Trophoblast cell (in vitro differentiated cells and primary cell): ENCODE measurements at regions not wholly inside any gene's neighbourhood (a gene's known extent, or its start where the extent isn't known, plus 50 kb on each side); places are given as distances from the start of the nearest gene placed in this dataset.

Experiments
- DNase-seq, 2 donors: peaks; one replicate each; pipeline ENCODE4 v3.0.0-alpha.2; 2016
- H2AFZ ChIP-seq: 2 replicates; pipeline ENCODE4 v1.6.1; 2013; ENCODE audit warnings: low read length, moderate library complexity, mild to moderate bottlenecking; ENCODE audit not compliant: insufficient read depth, poor library complexity
- H2AK5ac ChIP-seq: 2 replicates; pipeline ENCODE4 v1.6.1; 2013; ENCODE audit warnings: mild to moderate bottlenecking, low read length
- H2BK120ac ChIP-seq: 2 replicates; pipeline ENCODE4 v1.6.1; 2013; ENCODE audit warnings: low read length, mild to moderate bottlenecking, moderate library complexity; ENCODE audit not compliant: insufficient read depth, poor library complexity
- H2BK12ac ChIP-seq: 2 replicates; pipeline ENCODE4 v1.6.1; 2013; ENCODE audit warnings: mild to moderate bottlenecking, low read length, moderate library complexity
- H2BK5ac ChIP-seq: 2 replicates; pipeline ENCODE4 v1.6.1; 2013; ENCODE audit warnings: low read length, low read depth, moderate library complexity, mild to moderate bottlenecking; ENCODE audit not compliant: poor library complexity
- H3K14ac ChIP-seq: 2 replicates; pipeline ENCODE4 v1.6.1; 2013; ENCODE audit warnings: mild to moderate bottlenecking, low read length
- H3K18ac ChIP-seq: 2 replicates; pipeline ENCODE4 v1.6.1; 2013; ENCODE audit warnings: mild to moderate bottlenecking, low read length
- H3K23ac ChIP-seq: 2 replicates; pipeline ENCODE4 v1.6.1; 2013; ENCODE audit warnings: low read length
- H3K27ac ChIP-seq: 2 replicates; pipeline ENCODE4 v1.5.1; 2013; ENCODE audit warnings: low read depth, mild to moderate bottlenecking, inconsistent platforms, low read length, moderate library complexity
- H3K27me3 ChIP-seq: 2 replicates; pipeline ENCODE4 v1.6.1; 2013; ENCODE audit warnings: inconsistent platforms, mild to moderate bottlenecking, low read length, moderate library complexity; ENCODE audit not compliant: insufficient read depth
- H3K36me3 ChIP-seq, 2 experiments: 1 replicate in 1 of 2; 2 replicates in 1 of 2; pipeline ENCODE4 v1.6.1; 2013; ENCODE audit warnings: low read length in 2 of 2, mild to moderate bottlenecking in 2 of 2, moderate library complexity in 1 of 2; ENCODE audit not compliant: insufficient read depth in 2 of 2, control insufficient read depth in 1 of 2
- H3K4ac ChIP-seq: 2 replicates; pipeline ENCODE4 v1.6.1; 2013; ENCODE audit warnings: low read depth, mild to moderate bottlenecking, low read length, moderate library complexity
- H3K4me1 ChIP-seq, 2 experiments: 1 replicate in 1 of 2; 2 replicates in 1 of 2; pipeline ENCODE4 v1.6.1; 2013; ENCODE audit warnings: low read length in 2 of 2, mild to moderate bottlenecking in 2 of 2, moderate library complexity in 1 of 2; ENCODE audit not compliant: insufficient read depth in 2 of 2, control insufficient read depth in 1 of 2
- H3K4me2 ChIP-seq: 2 replicates; pipeline ENCODE4 v1.6.1; 2013; ENCODE audit warnings: inconsistent platforms, mild to moderate bottlenecking, low read length, moderate library complexity
- H3K4me3 ChIP-seq: 2 replicates; pipeline ENCODE4 v1.5.1; 2013; ENCODE audit warnings: mild to moderate bottlenecking, low read depth, low read length, inconsistent platforms
- H3K79me1 ChIP-seq: one replicate; pipeline ENCODE4 v1.6.1; 2013; ENCODE audit warnings: low read length
- H3K79me2 ChIP-seq: 2 replicates; pipeline ENCODE4 v1.6.1; 2013; ENCODE audit warnings: low read length, mild to moderate bottlenecking; ENCODE audit not compliant: control insufficient read depth, insufficient read depth, poor library complexity
- H3K9ac ChIP-seq: 2 replicates; pipeline ENCODE4 v1.6.1; 2013; ENCODE audit warnings: mild to moderate bottlenecking, low read length
- H3K9me3 ChIP-seq: 2 replicates; pipeline ENCODE4 v1.6.1; 2013; ENCODE audit warnings: low read depth, mild to moderate bottlenecking, control low read depth, inconsistent platforms, low read length; ENCODE audit not compliant: insufficient read depth
- H4K12ac ChIP-seq: 2 replicates; pipeline ENCODE4 v1.6.1; 2013; ENCODE audit warnings: low read depth, mild to moderate bottlenecking, low read length, moderate library complexity
- H4K8ac ChIP-seq: 2 replicates; pipeline ENCODE4 v1.6.1; 2013; ENCODE audit warnings: low read depth, mild to moderate bottlenecking, low read length, moderate library complexity
- H4K91ac ChIP-seq: one replicate; pipeline ENCODE4 v1.6.1; 2013; ENCODE audit warnings: low read depth, mild to moderate bottlenecking, low read length, moderate library complexity
- WGBS: extraction: QIAGEN DNeasy Blood & Tissue Kit; methylation state at CpG from one replicate; pipeline ENCODE4 v1.1.7; 2013; ENCODE audit warnings: missing lambda C conversion rate; ENCODE audit not compliant: insufficient read length, insufficient coverage; ENCODE audit errors: extremely low coverage; 5-methylcytosine and 5-hydroxymethylcytosine counted together

GRCh38 chr13:81757348-81757970, 1416.5 kb upstream of the SPRY2 start:
- Histone ChIP-seq H3K23ac (no peak overlapping the region), H3K79me2 (no peaks in the 10 kb centered on the region), H4K12ac (no peak overlapping the region), H4K91ac (no peak overlapping the region), H3K4me2 (no peak overlapping the region), H3K9me3 (no peaks in the 10 kb centered on the region), H2BK12ac (no peak overlapping the region), H3K4ac (no peak overlapping the region), H4K8ac (no peak overlapping the region), H3K27me3 (no peaks in the 10 kb centered on the region), H3K4me3 (no peak overlapping the region), H3K18ac (no peak overlapping the region), H3K9ac (no peak overlapping the region), H3K36me3 (no peaks in the 10 kb centered on the region), H3K4me1 (no peaks in the 10 kb centered on the region), H2AFZ (no peak overlapping the region), H2AK5ac (no peak overlapping the region), H3K14ac (no peak overlapping the region), H2BK5ac (no peak overlapping the region), H3K27ac (no peak overlapping the region), H2BK120ac (no peak overlapping the region), H3K79me1 (no peaks in the 10 kb centered on the region)
- DNase-seq: no peak

GRCh38 chr13:81745391-81745790, 1404.5 kb upstream of the SPRY2 start:
- H3K4me2 ChIP-seq: no peak overlapping the region
- H3K18ac ChIP-seq: no peak overlapping the region
- no peak overlapping the region for H2BK5ac ChIP-seq
- H3K79me2 ChIP-seq: no peaks in the 10 kb centered on the region
- no peak overlapping the region for H4K12ac ChIP-seq
- no peaks in the 10 kb centered on the region for H3K79me1 ChIP-seq
- no peak overlapping the region for H2BK120ac ChIP-seq
- no peaks in the 10 kb centered on the region for H3K4me1 ChIP-seq
- H2AFZ ChIP-seq: no peak overlapping the region
- no peak overlapping the region for H4K91ac ChIP-seq
- no peak overlapping the region for H2AK5ac ChIP-seq
- H3K27ac ChIP-seq: no peak overlapping the region
- no peak overlapping the region for H2BK12ac ChIP-seq
- H3K14ac ChIP-seq: no peak overlapping the region
- H3K9me3 ChIP-seq: no peaks in the 10 kb centered on the region
- no peak overlapping the region for H4K8ac ChIP-seq
- no peak overlapping the region for H3K4me3 ChIP-seq
- no CpG with 5 or more reads among the region's 4 CpGs for WGBS
- no peaks in the 10 kb centered on the region for H3K27me3 ChIP-seq
- H3K4ac ChIP-seq: no peak overlapping the region
- no peak overlapping the region for H3K23ac ChIP-seq
- DNase-seq: no peak
- no peaks in the 10 kb centered on the region for H3K36me3 ChIP-seq
- H3K9ac ChIP-seq: no peak overlapping the region

GRCh38 chr13:81738364-81738763, 1397.4 kb upstream of the SPRY2 start:
- Histone ChIP-seq H4K91ac (no peak overlapping the region), H2AK5ac (no peak overlapping the region), H3K27ac (no peak overlapping the region), H3K9me3 (no peaks in the 10 kb centered on the region), H3K36me3 (no peaks in the 10 kb centered on the region), H3K23ac (no peak overlapping the region), H3K4me3 (no peak overlapping the region), H3K79me2 (no peaks in the 10 kb centered on the region), H3K4me2 (no peak overlapping the region), H3K4ac (no peak overlapping the region), H3K79me1 (no peaks in the 10 kb centered on the region), H3K14ac (no peak overlapping the region), H2BK120ac (no peak overlapping the region), H3K27me3 (no peaks in the 10 kb centered on the region), H4K8ac (no peak overlapping the region), H3K9ac (no peak overlapping the region), H3K4me1 (no peaks in the 10 kb centered on the region), H3K18ac (no peak overlapping the region), H4K12ac (no peak overlapping the region), H2BK12ac (no peak overlapping the region), H2AFZ (no peak overlapping the region), H2BK5ac (no peak overlapping the region)
- DNase-seq: peak in 1 of 2 donors; percentile 5
- WGBS: no CpG with 5 or more reads among the region's 1 CpG

GRCh38 chr13:81726037-81726726, 1385.3 kb upstream of the SPRY2 start:
- no peak overlapping the region for H4K91ac ChIP-seq
- no peak overlapping the region for H2BK120ac ChIP-seq
- H3K27ac ChIP-seq: no peak overlapping the region
- no peak overlapping the region for H3K18ac ChIP-seq
- H2BK12ac ChIP-seq: no peak overlapping the region
- no peak for DNase-seq
- H3K4me3 ChIP-seq: no peak overlapping the region
- no peak overlapping the region for H4K8ac ChIP-seq
- H3K36me3 ChIP-seq: no peaks in the 10 kb centered on the region
- H3K27me3 ChIP-seq: no peaks in the 10 kb centered on the region
- no peaks in the 10 kb centered on the region for H3K4me1 ChIP-seq
- no peaks in the 10 kb centered on the region for H3K79me1 ChIP-seq
- H2AK5ac ChIP-seq: no peak overlapping the region
- H3K14ac ChIP-seq: no peak overlapping the region
- no peak overlapping the region for H3K23ac ChIP-seq
- H3K79me2 ChIP-seq: no peaks in the 10 kb centered on the region
- no peak overlapping the region for H3K9ac ChIP-seq
- H2AFZ ChIP-seq: no peak overlapping the region
- no peak overlapping the region for H2BK5ac ChIP-seq
- no peaks in the 10 kb centered on the region for H3K9me3 ChIP-seq
- no peak overlapping the region for H3K4me2 ChIP-seq
- no peak overlapping the region for H3K4ac ChIP-seq
- H4K12ac ChIP-seq: no peak overlapping the region
- no CpG with 5 or more reads among the region's 14 CpGs for WGBS
